T-helper 1 cell treated with Interleukin-12 subunit alpha and Interleukin-12 subunit beta and Interleukin-4 antibody, amounts not matched to agents 30 ng/mL and 1 ng/mL, for 36 hours (primary cell): ENCODE measurements at regions not wholly inside any gene's neighbourhood (a gene's known extent, or its start where the extent isn't known, plus 50 kb on each side); places are given as distances from the start of the nearest gene placed in this dataset.
"Not testable (repeated sequence)": the region's sequence is repeated elsewhere in the genome, so short reads cannot be mapped to it uniquely, and the experiment has no call there.

ENCODE experiments used
- intact Hi-C: fragments of 100-400 bp; cut with micrococcal nuclease; formaldehyde crosslinking; loops from one replicate; pipeline ENCODE4 v1.15.1; 2024

- intact Hi-C loops = no loop called here
Observed at GRCh38 chr3:158882445-158882844, 80.6 kb downstream of the MFSD1 start.

- intact Hi-C loops = no loop called here
Observed at GRCh38 chr3:158896729-158897128, 94.9 kb downstream of the MFSD1 start.

GRCh38 chr3:158906749-158907148 lies 104.9 kb downstream of the MFSD1 start:
- intact Hi-C loops = no loop called here

- intact Hi-C loops = no loop called here
Observed at GRCh38 chr3:158908187-158908734, 106.4 kb downstream of the MFSD1 start.

GRCh38 chr3:158909870-158910269 lies 108.0 kb downstream of the MFSD1 start:
- intact Hi-C loops = no loop called here

- intact Hi-C loops = no loop called here
Observed at GRCh38 chr3:158911586-158911985, 109.7 kb downstream of the MFSD1 start.

- intact Hi-C loops = no loop called here
Observed at GRCh38 chr3:158912188-158912587, 110.3 kb downstream of the MFSD1 start.

- intact Hi-C loops = no loop called here
Observed at GRCh38 chr3:158912621-158913020, 110.8 kb downstream of the MFSD1 start.

GRCh38 chr3:158916111-158916510 lies 114.3 kb downstream of the MFSD1 start:
- intact Hi-C loops = no loop called here

GRCh38 chr3:158918008-158918407 lies 116.2 kb downstream of the MFSD1 start:
- intact Hi-C loops = loop anchor here (1.0 kb wide), 1 partner anchor 342 kb away; no protein-coding TSS in a partner anchor

GRCh38 chr3:158918451-158918850 lies 116.6 kb downstream of the MFSD1 start:
- intact Hi-C loops = loop anchor here (1.0 kb wide), 1 partner anchor 342 kb away; no protein-coding TSS in a partner anchor

GRCh38 chr3:158920371-158920770 lies 118.5 kb downstream of the MFSD1 start:
- intact Hi-C loops = no loop called here

GRCh38 chr3:158925021-158925420 lies 123.2 kb downstream of the MFSD1 start:
- intact Hi-C loops = no loop called here

- intact Hi-C loops = no loop called here
Observed at GRCh38 chr3:158925828-158926494, 124.1 kb downstream of the MFSD1 start.

- intact Hi-C loops = no loop called here
Observed at GRCh38 chr3:158935846-158936245, 134.0 kb downstream of the MFSD1 start.

GRCh38 chr3:158936530-158937113 lies 134.8 kb downstream of the MFSD1 start:
- intact Hi-C loops = no loop called here

- intact Hi-C loops = no loop called here
Observed at GRCh38 chr3:158950178-158950901, 148.5 kb downstream of the MFSD1 start.

GRCh38 chr3:158953131-158953530 lies 151.3 kb downstream of the MFSD1 start:
- intact Hi-C loops = no loop called here

GRCh38 chr3:158954420-158954819 lies 152.6 kb downstream of the MFSD1 start:
- intact Hi-C loops = no loop called here

GRCh38 chr3:158957777-158958176 lies 155.9 kb downstream of the MFSD1 start:
- intact Hi-C loops = not testable (repeated sequence)

- intact Hi-C loops = no loop called here
Observed at GRCh38 chr3:158958873-158959272, 157.0 kb downstream of the MFSD1 start.

GRCh38 chr3:158961471-158961870 lies 159.6 kb downstream of the MFSD1 start:
- intact Hi-C loops = no loop called here
